LHCN-M2 (cell line): ENCODE measurements at regions not wholly inside any gene's neighbourhood (a gene's known extent, or its start where the extent isn't known, plus 50 kb on each side); places are given as distances from the start of the nearest gene placed in this dataset.
"Not testable (repeated sequence)": the region's sequence is repeated elsewhere in the genome, so short reads cannot be mapped to it uniquely, and the experiment has no call there.

Experiments used
- DNase-seq: peaks from one replicate; pipeline ENCODE4 v3.0.0-alpha.2; 2012; ENCODE audit warnings: low read depth

- not testable (repeated sequence) for DNase-seq
Observed at GRCh38 chr1:146411923-146412322, 183.1 kb upstream of the NOTCH2NLA start.

GRCh38 chr1:146409817-146410441 is 181.1 kb upstream of the NOTCH2NLA start:
- not testable (repeated sequence) for DNase-seq

- not testable (repeated sequence) for DNase-seq
Observed at GRCh38 chr1:146409116-146409801, 180.4 kb upstream of the NOTCH2NLA start.

- DNase-seq = not testable (repeated sequence)
Observed at GRCh38 chr1:146401281-146401825, 172.5 kb upstream of the NOTCH2NLA start.

GRCh38 chr1:146400173-146401121 is 171.6 kb upstream of the NOTCH2NLA start:
- not testable (repeated sequence) for DNase-seq

- DNase-seq = not testable (repeated sequence)
Observed at GRCh38 chr1:146399225-146399624, 170.4 kb upstream of the NOTCH2NLA start.

GRCh38 chr1:146396801-146397200 is 168.0 kb upstream of the NOTCH2NLA start:
- DNase-seq = not testable (repeated sequence)

- DNase-seq = not testable (repeated sequence)
Observed at GRCh38 chr1:146396242-146396641, 167.4 kb upstream of the NOTCH2NLA start.

GRCh38 chr1:146393796-146394195 is 165.0 kb upstream of the NOTCH2NLA start:
- DNase-seq = not testable (repeated sequence)

- not testable (repeated sequence) for DNase-seq
Observed at GRCh38 chr1:146393154-146393553, 164.3 kb upstream of the NOTCH2NLA start.

GRCh38 chr1:146389178-146389577 is 160.4 kb upstream of the NOTCH2NLA start:
- not testable (repeated sequence) for DNase-seq

GRCh38 chr1:146387750-146388469 is 159.1 kb upstream of the NOTCH2NLA start:
- peak; percentile 39 for DNase-seq

GRCh38 chr1:146386851-146387749 is 158.3 kb upstream of the NOTCH2NLA start:
- DNase-seq = peak; percentile 98

GRCh38 chr1:146381196-146381595 is 152.4 kb upstream of the NOTCH2NLA start:
- not testable (repeated sequence) for DNase-seq

GRCh38 chr1:146376708-146377496 is 148.1 kb upstream of the NOTCH2NLA start:
- peak; percentile 100 for DNase-seq

GRCh38 chr1:146376309-146376707 is 147.5 kb upstream of the NOTCH2NLA start:
- DNase-seq = peak; percentile 75

- not testable (repeated sequence) for DNase-seq
Observed at GRCh38 chr1:146375108-146375507, 146.3 kb upstream of the NOTCH2NLA start.

GRCh38 chr1:146369940-146370339 is 141.1 kb upstream of the NOTCH2NLA start:
- DNase-seq = peak; percentile 22

GRCh38 chr1:146355373-146355772 is 126.6 kb upstream of the NOTCH2NLA start:
- not testable (repeated sequence) for DNase-seq
